ENCODE measurements at regions not wholly inside any gene's neighbourhood (a gene's known extent, or its start where the extent isn't known, plus 50 kb on each side); places are given as distances from the start of the nearest gene placed in this dataset.
"Not testable (repeated sequence)": the region's sequence is repeated elsewhere in the genome, so short reads cannot be mapped to it uniquely, and the experiment has no call there.

DNA sequence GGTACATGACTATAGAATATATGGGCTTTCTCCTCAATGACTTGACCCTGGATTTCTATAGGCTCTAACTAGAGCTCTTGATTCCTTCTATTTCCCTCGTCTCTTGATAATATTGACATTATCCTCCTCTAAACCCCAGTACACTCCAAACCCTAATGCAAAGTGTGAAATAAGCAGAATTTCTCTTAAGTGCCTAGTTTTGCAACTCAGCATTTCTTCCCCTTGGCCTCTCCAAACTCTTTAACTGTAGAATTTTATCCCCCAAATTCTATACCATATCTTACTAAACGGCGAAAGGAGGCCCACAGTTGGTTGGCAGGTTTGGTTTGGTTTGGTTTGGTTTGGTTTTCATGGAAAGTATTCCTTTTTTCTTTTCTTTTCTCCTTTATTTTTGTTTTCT lies 498.7 kb downstream of the CCER1 start:
- 81 to 93% methylated on average over 3 of the region's 3 CpGs for WGBS, 2 donors (ENCODE audit: low coverage in 1 of 2)
- in situ Hi-C loops (cut with MboI; ENCODE audit: low pct_ligation_motif_present in 1 of 4, low pct_unique_long_range_greater_than_20kb in 1 of 4, low sequenced_read_pairs in 3 of 4) (no loop called here), intact Hi-C loops (cut with DNase I; ENCODE audit: low total_unique reads) (no loop called here)
- no peaks in the 10 kb centered on the region for H3K36me3 ChIP-seq
- TF ChIP-seq CTCF (IDR thresholded peaks at IDR 0.05), result no peak
- TF ChIP-seq POLR2A (IDR thresholded peaks at IDR 0.05), result no peak
- no peak for TF ChIP-seq POLR2AphosphoS5 (IDR thresholded peaks at IDR 0.05)
- no peak for TF ChIP-seq EP300 (IDR thresholded peaks at IDR 0.05; ENCODE audit: low read depth)
- H3K4me1 ChIP-seq, result no peaks in the 10 kb centered on the region
- no peaks in the 10 kb centered on the region for H3K9me3 ChIP-seq
- H3K4me3 ChIP-seq, result no peak overlapping the region
- H3K27me3 ChIP-seq, result no peaks in the 10 kb centered on the region
- DNase-seq, result no peak
- H3K27ac ChIP-seq, result no peak overlapping the region

GRCh38 chr12:90455756-90456155 lies 499.2 kb downstream of the CCER1 start:
- Histone ChIP-seq H3K36me3 (no peaks in the 10 kb centered on the region), H3K4me1 (no peaks in the 10 kb centered on the region), H3K27me3 (no peaks in the 10 kb centered on the region), H3K27ac (no peak overlapping the region), H3K4me3 (no peak overlapping the region), H3K9me3 (no peaks in the 10 kb centered on the region)
- in situ Hi-C loops (cut with MboI; ENCODE audit: low pct_ligation_motif_present in 1 of 4, low pct_unique_long_range_greater_than_20kb in 1 of 4, low sequenced_read_pairs in 3 of 4) (no loop called here), intact Hi-C loops (cut with DNase I; ENCODE audit: low total_unique reads) (no loop called here)
- no peak for DNase-seq
- WGBS, 2 donors (ENCODE audit: low coverage in 1 of 2), result 68 to 73% methylated on average over 2 of the region's 2 CpGs
- TF ChIP-seq POLR2A (IDR thresholded peaks at IDR 0.05) (no peak), CTCF (IDR thresholded peaks at IDR 0.05) (no peak), EP300 (IDR thresholded peaks at IDR 0.05; ENCODE audit: low read depth) (no peak), POLR2AphosphoS5 (IDR thresholded peaks at IDR 0.05) (no peak)

DNA sequence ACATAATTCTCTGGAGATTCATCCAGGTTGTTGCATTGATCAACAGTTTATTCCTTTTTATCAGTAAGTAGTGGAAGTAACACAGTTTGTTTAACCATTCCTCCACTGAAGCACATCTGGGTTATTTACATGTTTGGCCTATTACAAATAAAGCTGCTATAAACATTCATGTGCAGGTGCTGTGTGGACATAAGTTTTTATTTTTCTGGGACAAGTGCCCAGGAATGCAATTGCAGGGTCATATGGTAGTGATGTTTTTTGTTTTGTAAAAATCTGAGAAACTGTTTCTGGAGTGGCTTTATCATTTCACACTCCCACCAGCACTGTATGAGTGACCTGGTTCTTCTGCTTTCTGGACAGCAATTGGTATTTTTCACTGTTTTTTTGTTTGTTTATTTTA lies 505.4 kb downstream of the CCER1 start:
- intact Hi-C loops (cut with DNase I; ENCODE audit: low total_unique reads) (no loop called here), in situ Hi-C loops (cut with MboI; ENCODE audit: low pct_ligation_motif_present in 1 of 4, low pct_unique_long_range_greater_than_20kb in 1 of 4, low sequenced_read_pairs in 3 of 4) (no loop called here)
- no peaks in the 10 kb centered on the region for H3K4me1 ChIP-seq
- no peaks in the 10 kb centered on the region for H3K27me3 ChIP-seq
- no peak for DNase-seq
- H3K27ac ChIP-seq, result no peak overlapping the region
- no peak overlapping the region for H3K4me3 ChIP-seq
- no peaks in the 10 kb centered on the region for H3K9me3 ChIP-seq
- no peaks in the 10 kb centered on the region for H3K36me3 ChIP-seq
- TF ChIP-seq CTCF (IDR thresholded peaks at IDR 0.05) (no peak), POLR2AphosphoS5 (IDR thresholded peaks at IDR 0.05) (no peak), EP300 (IDR thresholded peaks at IDR 0.05; ENCODE audit: low read depth) (no peak), POLR2A (IDR thresholded peaks at IDR 0.05) (no peak)

- intact Hi-C loops (cut with DNase I; ENCODE audit: low total_unique reads); H3K27me3 ChIP-seq; DNase-seq; H3K27ac ChIP-seq; H3K36me3 ChIP-seq; in situ Hi-C loops (cut with MboI; ENCODE audit: low pct_ligation_motif_present in 1 of 4, low pct_unique_long_range_greater_than_20kb in 1 of 4, low sequenced_read_pairs in 3 of 4); H3K9me3 ChIP-seq; H3K4me3 ChIP-seq; H3K4me1 ChIP-seq: not testable (repeated sequence)
- 72% methylated on average over 7 of the region's 7 CpGs; no CpG with 5 or more reads in 1 of the 2 donors for WGBS, 2 donors (ENCODE audit: low coverage in 1 of 2)
Measured at GRCh38 chr12:90443466-90443865, 511.5 kb downstream of the CCER1 start.

GRCh38 chr12:90441431-90441830 lies 513.5 kb downstream of the CCER1 start:
- no peaks in the 10 kb centered on the region for H3K36me3 ChIP-seq
- WGBS, 2 donors (ENCODE audit: low coverage in 1 of 2), result 63 to 72% methylated on average over 1 of the region's 1 CpG
- H3K9me3 ChIP-seq, result peaks cover 0 to 7% of the 10 kb centered on the region in 2 donors
- no peaks in the 10 kb centered on the region for H3K27me3 ChIP-seq
- H3K4me1 ChIP-seq, result no peaks in the 10 kb centered on the region
- TF ChIP-seq POLR2AphosphoS5 (IDR thresholded peaks at IDR 0.05) (no peak), EP300 (IDR thresholded peaks at IDR 0.05; ENCODE audit: low read depth) (no peak), POLR2A (IDR thresholded peaks at IDR 0.05) (no peak), CTCF (IDR thresholded peaks at IDR 0.05) (no peak)
- intact Hi-C loops (cut with DNase I; ENCODE audit: low total_unique reads) (no loop called here), in situ Hi-C loops (cut with MboI; ENCODE audit: low pct_ligation_motif_present in 1 of 4, low pct_unique_long_range_greater_than_20kb in 1 of 4, low sequenced_read_pairs in 3 of 4) (no loop called here)
- no peak for DNase-seq
- H3K4me3 ChIP-seq, result no peak overlapping the region
- H3K27ac ChIP-seq, result no peak overlapping the region

Measured in transverse colon (tissue), 4 donors.